Gastrocnemius medialis (tissue), 4 donors: ENCODE measurements at regions not wholly inside any gene's neighbourhood (a gene's known extent, or its start where the extent isn't known, plus 50 kb on each side); places are given as distances from the start of the nearest gene placed in this dataset.

ENCODE experiments used
- ATAC-seq, 2 donors: fragments of 150-250 bp; one replicate each; pipeline ENCODE4 v1.9.1; 2016
- DNase-seq, 2 donors: peaks; one replicate each; pipeline ENCODE4 v3.0.0-alpha.2; 2019
- H3K27ac ChIP-seq, 4 donors: fragments of 200-600 bp; sonication (generic); 1 replicate in 1 of 4; 2 replicates in 3 of 4; pipeline ENCODE4 v1.5.1; 2016 to 2018; ENCODE audit warnings: mild to moderate bottlenecking in 2 of 4, moderate library complexity in 1 of 4
- H3K27me3 ChIP-seq, 3 donors: fragments of 200-600 bp; sonication (generic) in 2 of 3; 1 replicate in 1 of 3; 2 replicates in 2 of 3; pipeline versions ENCODE4 v1.5.1 to v1.6.0; 2016 to 2019; ENCODE audit warnings: mild to moderate bottlenecking in 1 of 3, moderate library complexity in 1 of 3
- H3K36me3 ChIP-seq, 2 donors: fragments of 200-600 bp; sonication (generic) in 1 of 2; one replicate each; pipeline ENCODE4 v1.5.1; 2017 to 2018
- H3K4me1 ChIP-seq, 2 donors: fragments of 200-600 bp; sonication (generic) in 1 of 2; one replicate each; pipeline ENCODE4 v1.5.1; 2016 to 2017; ENCODE audit warnings: mild to moderate bottlenecking in 2 of 2
- H3K4me3 ChIP-seq, 4 donors: fragments of 200-600 bp; sonication (generic) in 3 of 4; 1 replicate in 1 of 4; 2 replicates in 3 of 4; pipeline ENCODE4 v1.5.1; 2016 to 2019; ENCODE audit warnings: mild to moderate bottlenecking in 2 of 4
- H3K9me3 ChIP-seq, 3 donors: fragments of 200-600 bp; sonication (generic) in 2 of 3; 1 replicate in 1 of 3; 2 replicates in 2 of 3; pipeline ENCODE4 v1.5.1; 2016 to 2019
- POLR2A ChIP-seq, 2 donors: fragments of 450-650 bp; IDR thresholded peaks; one replicate each; pipeline ENCODE4 v1.6.1; 2017; ENCODE audit warnings: antibody characterized with exemption in 2 of 2, mild to moderate bottlenecking in 2 of 2, moderate library complexity in 2 of 2
- in situ Hi-C, 4 donors: fragments of 200-750 bp; cut with MboI; loops; one replicate each; pipeline versions ENCODE4 v1.15.0 to v1.8.0; 2017; ENCODE audit warnings: low sequenced_read_pairs in 4 of 4
- intact Hi-C: fragments of 100-400 bp; cut with DNase I; formaldehyde crosslinking; loops from one replicate; pipeline ENCODE4 v1.15.1; 2023; ENCODE audit warnings: low total_unique reads
- TF ChIP-seq, protein P1 (sequence below), 5 experiments: fragments of 450-650 bp in 3 of 5; fragments of 200-600 bp in 2 of 5; sonication (generic) in 2 of 5; IDR thresholded peaks in 4 of 5; conservative IDR thresholded peaks in 1 of 5; 1 replicate in 4 of 5; 2 replicates in 1 of 5; pipeline ENCODE4 v1.5.1; 2016 to 2019; ENCODE audit warnings: antibody characterized with exemption in 5 of 5, mild to moderate bottlenecking in 3 of 5, moderate library complexity in 3 of 5

DNA sequence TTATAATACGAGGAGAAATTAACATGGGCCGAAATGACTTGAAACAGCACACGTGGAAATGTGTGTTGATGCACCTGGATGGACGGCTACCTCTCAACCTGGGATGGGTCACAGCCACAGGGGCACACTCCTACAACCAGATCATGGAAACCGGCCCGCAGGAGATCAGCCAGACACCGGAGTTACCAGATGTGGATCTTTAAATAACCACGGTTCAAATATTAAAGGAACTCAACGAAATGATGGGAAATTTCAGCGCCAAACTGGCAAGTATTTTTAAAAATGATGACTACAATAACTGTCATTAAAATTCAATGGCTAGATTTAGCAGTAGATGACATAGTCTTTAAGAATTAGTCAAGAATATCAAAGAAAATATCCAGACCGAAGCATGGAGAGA, 166.9 kb upstream of the GPR12 start:
- in situ Hi-C loops (loop anchor here (25.0 kb wide), 3 partner anchors 215 to 765 kb away; no protein-coding TSS in a partner anchor), intact Hi-C loops (no loop called here)
- H3K27ac ChIP-seq = no peak overlapping the region
- no peaks in the 10 kb centered on the region for H3K4me1 ChIP-seq
- no peaks in the 10 kb centered on the region for H3K9me3 ChIP-seq
- no peaks in the 10 kb centered on the region for H3K27me3 ChIP-seq
- no peak overlapping the region for H3K4me3 ChIP-seq
- no peak for ATAC-seq
- TF ChIP-seq, protein P1, sequence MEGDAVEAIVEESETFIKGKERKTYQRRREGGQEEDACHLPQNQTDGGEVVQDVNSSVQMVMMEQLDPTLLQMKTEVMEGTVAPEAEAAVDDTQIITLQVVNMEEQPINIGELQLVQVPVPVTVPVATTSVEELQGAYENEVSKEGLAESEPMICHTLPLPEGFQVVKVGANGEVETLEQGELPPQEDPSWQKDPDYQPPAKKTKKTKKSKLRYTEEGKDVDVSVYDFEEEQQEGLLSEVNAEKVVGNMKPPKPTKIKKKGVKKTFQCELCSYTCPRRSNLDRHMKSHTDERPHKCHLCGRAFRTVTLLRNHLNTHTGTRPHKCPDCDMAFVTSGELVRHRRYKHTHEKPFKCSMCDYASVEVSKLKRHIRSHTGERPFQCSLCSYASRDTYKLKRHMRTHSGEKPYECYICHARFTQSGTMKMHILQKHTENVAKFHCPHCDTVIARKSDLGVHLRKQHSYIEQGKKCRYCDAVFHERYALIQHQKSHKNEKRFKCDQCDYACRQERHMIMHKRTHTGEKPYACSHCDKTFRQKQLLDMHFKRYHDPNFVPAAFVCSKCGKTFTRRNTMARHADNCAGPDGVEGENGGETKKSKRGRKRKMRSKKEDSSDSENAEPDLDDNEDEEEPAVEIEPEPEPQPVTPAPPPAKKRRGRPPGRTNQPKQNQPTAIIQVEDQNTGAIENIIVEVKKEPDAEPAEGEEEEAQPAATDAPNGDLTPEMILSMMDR (IDR thresholded peaks at IDR 0.05 in 4 of 5, conservative IDR thresholded peaks at IDR 0.05 in 1 of 5) = no peak
- no peak for TF ChIP-seq POLR2A (IDR thresholded peaks at IDR 0.05)
- H3K36me3 ChIP-seq = no peaks in the 10 kb centered on the region
- no peak for DNase-seq

- Histone ChIP-seq H3K4me3 (no peak overlapping the region), H3K4me1 (no peaks in the 10 kb centered on the region), H3K36me3 (no peaks in the 10 kb centered on the region), H3K9me3 (no peaks in the 10 kb centered on the region), H3K27ac (no peak overlapping the region), H3K27me3 (no peaks in the 10 kb centered on the region)
- intact Hi-C loops (no loop called here), in situ Hi-C loops (loop anchor here (25.0 kb wide), 3 partner anchors 214 to 764 kb away; no protein-coding TSS in a partner anchor)
- no peak for TF ChIP-seq POLR2A (IDR thresholded peaks at IDR 0.05)
- TF ChIP-seq, protein P1 (IDR thresholded peaks at IDR 0.05 in 4 of 5, conservative IDR thresholded peaks at IDR 0.05 in 1 of 5) = no peak
- ATAC-seq = no peak
- DNase-seq = no peak
These were observed 165.8 kb upstream of the GPR12 start for GRCh38 chr13:26926371-26926770.

DNA sequence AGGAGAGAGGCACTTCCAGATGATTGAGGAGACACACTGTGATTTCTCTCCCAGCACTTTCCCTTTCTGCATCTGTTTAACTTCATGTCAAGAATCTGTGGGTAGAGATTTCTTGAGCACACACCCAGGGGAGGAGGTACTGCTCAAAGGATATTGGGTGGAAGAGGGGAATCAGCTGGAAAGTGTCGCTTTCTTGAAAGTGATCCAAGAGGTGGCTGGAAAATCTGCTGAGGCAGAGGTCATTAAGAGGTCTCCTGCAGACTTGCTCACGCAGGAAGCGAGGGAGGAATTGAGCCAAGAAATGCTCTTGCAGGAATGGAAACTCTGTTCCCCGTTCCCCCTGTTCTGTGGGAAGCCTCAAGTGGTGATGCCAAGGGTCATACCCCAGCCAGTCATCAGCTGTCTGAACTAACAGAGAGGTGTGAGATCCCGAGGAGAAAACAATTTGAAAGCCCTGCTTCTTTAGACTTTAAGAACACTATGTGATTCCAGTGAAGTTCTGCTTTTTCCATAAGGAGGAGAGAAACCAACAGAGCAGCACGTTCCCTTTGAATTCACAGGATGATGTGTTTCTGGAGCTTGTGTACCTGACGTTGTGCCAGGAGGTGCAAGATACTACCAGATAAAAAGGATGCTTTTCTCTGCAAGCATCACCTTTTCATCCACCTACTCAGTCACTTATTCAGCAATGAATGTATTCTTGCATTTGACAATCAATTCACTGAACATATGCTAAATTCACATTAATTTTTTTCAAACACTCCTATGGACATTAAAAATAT, 163.4 kb upstream of the GPR12 start:
- no peaks in the 10 kb centered on the region for H3K36me3 ChIP-seq
- intact Hi-C loops = no loop called here
- ATAC-seq = no peak
- in situ Hi-C loops = no loop called here
- no peaks in the 10 kb centered on the region for H3K27me3 ChIP-seq
- no peak for TF ChIP-seq POLR2A (IDR thresholded peaks at IDR 0.05)
- TF ChIP-seq, protein P1 (IDR thresholded peaks at IDR 0.05 in 4 of 5, conservative IDR thresholded peaks at IDR 0.05 in 1 of 5) = no peak
- H3K27ac ChIP-seq = no peak overlapping the region
- no peak overlapping the region for H3K4me3 ChIP-seq
- DNase-seq = no peak
- H3K4me1 ChIP-seq = no peaks in the 10 kb centered on the region
- H3K9me3 ChIP-seq = no peaks in the 10 kb centered on the region

DNA sequence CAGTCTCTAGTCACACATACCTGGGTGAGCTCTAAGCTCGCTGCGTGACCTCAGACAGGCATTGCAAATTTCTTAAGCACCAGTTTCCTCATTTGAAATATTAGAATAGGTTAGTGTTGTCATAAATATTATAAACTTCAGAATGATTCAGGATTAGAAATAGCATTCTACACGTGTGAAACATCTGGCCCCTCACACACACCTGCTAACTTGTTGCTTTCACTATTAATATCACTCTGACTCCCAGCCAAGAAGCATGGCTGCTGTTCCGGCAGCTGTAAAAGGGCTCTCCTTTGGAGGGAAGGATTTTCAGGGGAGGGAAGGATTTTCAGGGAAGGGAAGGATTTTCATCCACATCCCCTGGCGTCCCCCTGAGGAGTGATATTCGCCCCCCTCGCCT, 161.3 kb upstream of the GPR12 start:
- ATAC-seq (no peak), DNase-seq (no peak)
- no peaks in the 10 kb centered on the region for H3K9me3 ChIP-seq
- TF ChIP-seq POLR2A (IDR thresholded peaks at IDR 0.05) = no peak
- TF ChIP-seq, protein P1 (IDR thresholded peaks at IDR 0.05 in 4 of 5, conservative IDR thresholded peaks at IDR 0.05 in 1 of 5) = no peak
- H3K27ac ChIP-seq = no peak overlapping the region
- H3K27me3 ChIP-seq = no peaks in the 10 kb centered on the region
- intact Hi-C loops = no loop called here
- in situ Hi-C loops = no loop called here
- H3K4me3 ChIP-seq = no peak overlapping the region
- no peaks in the 10 kb centered on the region for H3K36me3 ChIP-seq
- no peaks in the 10 kb centered on the region for H3K4me1 ChIP-seq
